ENCODE measurements at regions not wholly inside any gene's neighbourhood (a gene's known extent, or its start where the extent isn't known, plus 50 kb on each side); places are given as distances from the start of the nearest gene placed in this dataset.

GRCh38 chr3:153757839-153758238 lies 363.4 kb upstream of the ARHGEF26 start:
- no peaks in the 10 kb centered on the region for H3K4me1 Mint-ChIP-seq
- ChIA-PET POLR2A (no interaction called here), CTCF (interaction anchor here (0.7 kb wide), 1 partner anchor 28 kb away, joined by 3 read pairs; no protein-coding TSS in a partner anchor)
- TF ChIP-seq USF2 (CRISPR knock-in tag; IDR thresholded peaks at IDR 0.05): no peak
- no peak for TF ChIP-seq ZNF138 (CRISPR knock-in tag; conservative IDR thresholded peaks at IDR 0.05)
- no peak for TF ChIP-seq MYBL2 (CRISPR knock-in tag; IDR thresholded peaks at IDR 0.05)
- TF ChIP-seq SMAD3 (CRISPR knock-in tag; IDR thresholded peaks at IDR 0.05; ENCODE audit: borderline replicate concordance): no peak
- TF ChIP-seq CBFB (CRISPR knock-in tag; IDR thresholded peaks at IDR 0.05; ENCODE audit: low read depth): no peak
- no peak for TF ChIP-seq FOXP4 (CRISPR knock-in tag; IDR thresholded peaks at IDR 0.05)
- TF ChIP-seq ZNF281 (CRISPR knock-in tag; IDR thresholded peaks at IDR 0.05): no peak
- no peak for TF ChIP-seq STAT6 (CRISPR knock-in tag; conservative IDR thresholded peaks at IDR 0.05; ENCODE audit: low read depth)
- no peak for TF ChIP-seq PRDM15 (CRISPR knock-in tag; IDR thresholded peaks at IDR 0.05)
- no peak for TF ChIP-seq KAT7 (CRISPR knock-in tag; IDR thresholded peaks at IDR 0.05; ENCODE audit: borderline replicate concordance)
- no peak for TF ChIP-seq MXD4 (CRISPR knock-in tag; IDR thresholded peaks at IDR 0.05; ENCODE audit: borderline replicate concordance)
- no peaks in the 10 kb centered on the region for H3K27me3 Mint-ChIP-seq (ENCODE audit: low read depth)
- no peak for DNase-seq (ENCODE audit: low spot score)
- H3K9me3 Mint-ChIP-seq: no peaks in the 10 kb centered on the region
- H3K36me3 Mint-ChIP-seq: no peaks in the 10 kb centered on the region
- ATAC-seq: no peak
- no peak overlapping the region for H3K27ac Mint-ChIP-seq
- no peak overlapping the region for H3K4me3 Mint-ChIP-seq

- Mint-ChIP-seq H3K4me1 (no peaks in the 10 kb centered on the region), H3K27me3 (ENCODE audit: low read depth) (no peaks in the 10 kb centered on the region), H3K4me3 (no peak overlapping the region), H3K36me3 (no peaks in the 10 kb centered on the region), H3K9me3 (peaks cover 5% of the 10 kb centered on the region), H3K27ac (no peak overlapping the region)
- CTCF ChIA-PET: no interaction called here
- ATAC-seq (no peak), DNase-seq (ENCODE audit: low spot score) (no peak)
- POLR2A ChIA-PET: no interaction called here
- no peak for TF ChIP-seq KAT7 (CRISPR knock-in tag; IDR thresholded peaks at IDR 0.05; ENCODE audit: borderline replicate concordance)
- TF ChIP-seq PRDM15 (CRISPR knock-in tag; IDR thresholded peaks at IDR 0.05): no peak
- TF ChIP-seq SP1 (CRISPR knock-in tag; conservative IDR thresholded peaks at IDR 0.05): no peak
- no peak for TF ChIP-seq NR3C1 (CRISPR knock-in tag; conservative IDR thresholded peaks at IDR 0.05; ENCODE audit: low read depth)
- TF ChIP-seq NFE2L1 (CRISPR knock-in tag; IDR thresholded peaks at IDR 0.05): no peak
- no peak for TF ChIP-seq HMGXB4 (CRISPR knock-in tag; IDR thresholded peaks at IDR 0.05)
- no peak for TF ChIP-seq ZNF396 (CRISPR knock-in tag; IDR thresholded peaks at IDR 0.05; ENCODE audit: borderline replicate concordance)
- TF ChIP-seq SOX15 (CRISPR knock-in tag; IDR thresholded peaks at IDR 0.05): no peak
Measured at GRCh38 chr3:153760948-153761347, 360.2 kb upstream of the ARHGEF26 start.

All from WTC11 (cell line).